OCI-LY7 (cell line): ENCODE measurements at regions not wholly inside any gene's neighbourhood (a gene's known extent, or its start where the extent isn't known, plus 50 kb on each side); places are given as distances from the start of the nearest gene placed in this dataset.

Source experiments
- BruUV-seq: library from RNA; stranded (reverse); fragments of 400-500 nt; replicated peaks from 2 replicates; lab custom pipeline; 2021; lab: Mats Ljungman, UMichigan
- CTCF ChIA-PET: fragments of 300-600 bp; sonication (Branson Sonifier 250); formaldehyde crosslinking; loops from one replicate; lab custom pipeline; 2022; ENCODE audit warnings: antibody characterized with exemption; ENCODE audit not compliant: unreplicated experiment; lab: Charles Lee
- POLR2A ChIA-PET: fragments of 300-600 bp; sonication (Branson Sonifier 250); formaldehyde crosslinking; loops from one replicate; lab custom pipeline; 2022; ENCODE audit warnings: antibody characterized with exemption; lab: Charles Lee
- DNase-seq: peaks from one replicate; pipeline ENCODE4 v3.0.0-alpha.2; 2015; ENCODE audit warnings: low spot score
- H2AFZ ChIP-seq: fragments of 200-600 bp; sonication (generic), shearing (Covaris generic); 2 replicates; pipeline ENCODE4 v1.6.1; 2014; ENCODE audit warnings: mild to moderate bottlenecking, antibody characterized with exemption, low read length, moderate library complexity
- H3K27ac ChIP-seq: fragments of 200-600 bp; sonication (generic); 2 replicates; pipeline ENCODE4 v1.5.1; 2014; ENCODE audit warnings: mixed run types, low read depth, mild to moderate bottlenecking, moderate library complexity, low read length, inconsistent platforms; ENCODE audit not compliant: poor library complexity, severe bottlenecking
- H3K36me3 ChIP-seq: fragments of 200-600 bp; sonication (generic); 2 replicates; pipeline ENCODE4 v1.6.1; 2014; ENCODE audit warnings: mild to moderate bottlenecking, antibody characterized with exemption, low read length, moderate library complexity, mixed read lengths; ENCODE audit not compliant: insufficient read depth
- H3K4me1 ChIP-seq: fragments of 200-600 bp; sonication (generic); 2 replicates; pipeline ENCODE4 v1.5.1; 2014; ENCODE audit warnings: mild to moderate bottlenecking, low read length; ENCODE audit not compliant: insufficient read depth, poor library complexity, severe bottlenecking
- H3K4me2 ChIP-seq: fragments of 200-600 bp; sonication (generic); 2 replicates; pipeline ENCODE4 v1.6.1; 2014; ENCODE audit warnings: mild to moderate bottlenecking, low read length
- H3K4me3 ChIP-seq: fragments of 200-600 bp; sonication (generic); 2 replicates; pipeline ENCODE4 v1.5.1; 2014; ENCODE audit warnings: mild to moderate bottlenecking, low read depth, low read length; ENCODE audit not compliant: poor library complexity, severe bottlenecking
- H3K79me2 ChIP-seq: fragments of 200-600 bp; sonication (generic); 2 replicates; pipeline ENCODE4 v1.6.1; 2016; ENCODE audit warnings: low read depth, mild to moderate bottlenecking, low read length, moderate library complexity, mixed read lengths; ENCODE audit not compliant: insufficient read depth
- H3K9me2 ChIP-seq: fragments of 200-600 bp; sonication (generic); 2 replicates; pipeline ENCODE4 v1.6.1; 2016; ENCODE audit warnings: mild to moderate bottlenecking, low read length, mixed read lengths; ENCODE audit not compliant: insufficient read depth
- H3K9me3 ChIP-seq: fragments of 200-600 bp; sonication (generic); 2 replicates; pipeline ENCODE4 v1.6.1; 2014; ENCODE audit warnings: mild to moderate bottlenecking, mixed run types, low read length, mixed read lengths
- H4K20me1 ChIP-seq: fragments of 200-600 bp; sonication (generic); 2 replicates; pipeline ENCODE4 v1.6.1; 2014; ENCODE audit warnings: mild to moderate bottlenecking, antibody characterized with exemption, low read length, moderate library complexity, mixed read lengths; ENCODE audit not compliant: insufficient read depth
- EZH2phosphoT487 ChIP-seq: fragments of 200-600 bp; sonication (generic); IDR thresholded peaks from 2 replicates; pipeline ENCODE4 v1.6.1; 2018; ENCODE audit warnings: low read depth, borderline replicate concordance, mild to moderate bottlenecking, mixed run types, antibody characterized with exemption, low read length, moderate library complexity, mixed read lengths
- intact Hi-C: fragments of 100-400 bp; cut with micrococcal nuclease; formaldehyde crosslinking; loops from one replicate; pipeline ENCODE4 v1.10.0; 2022; ENCODE audit not compliant: unreplicated experiment
- TF ChIP-seq, protein P1 (sequence below): fragments of 200-600 bp; sonication (generic); conservative IDR thresholded peaks from 2 replicates; pipeline ENCODE4 v1.5.1; 2014; ENCODE audit warnings: mild to moderate bottlenecking, antibody characterized with exemption, low read length, moderate library complexity, mixed read lengths

DNA sequence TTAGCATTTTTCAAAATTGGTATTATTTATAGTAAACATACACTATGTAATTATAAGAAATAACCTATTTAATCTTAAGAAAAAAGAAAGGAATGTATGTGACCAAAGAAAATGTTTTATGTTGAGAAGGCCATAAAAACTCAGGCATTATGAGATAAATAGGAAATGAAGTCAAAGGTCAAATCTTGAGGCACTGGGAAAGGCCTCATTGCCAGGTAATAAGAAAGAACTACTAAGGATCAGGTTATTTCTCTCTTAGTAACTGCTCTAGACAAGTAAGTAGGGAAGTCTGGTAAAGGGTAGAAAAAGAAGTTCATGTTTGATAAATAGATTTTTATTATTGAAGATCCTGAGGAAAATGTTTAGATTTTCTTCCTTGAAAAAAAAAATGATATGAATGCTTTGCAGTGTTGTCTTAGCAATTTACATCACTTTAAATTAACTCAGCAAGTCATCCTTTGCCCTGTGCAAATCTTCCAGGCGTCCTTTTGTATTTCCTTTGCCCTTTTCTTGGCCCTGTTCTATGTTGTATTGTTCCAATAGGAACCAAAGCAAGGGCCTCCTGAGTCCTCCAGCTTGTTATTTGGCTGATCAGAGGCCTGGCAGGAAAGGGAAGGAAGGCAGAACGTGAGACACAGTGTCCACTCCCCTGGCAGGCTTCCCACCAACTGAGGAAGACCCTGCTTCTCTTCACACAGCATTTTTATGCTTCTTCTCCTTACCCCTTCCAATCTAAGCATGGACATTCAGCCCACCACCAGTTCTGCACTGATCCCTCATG is 260.4 kb upstream of the MIR17HG start:
- Histone ChIP-seq H3K4me3 (no peak overlapping the region), H3K79me2 (no peaks in the 10 kb centered on the region), H2AFZ (no peak overlapping the region), H3K9me3 (no peaks in the 10 kb centered on the region), H3K4me1 (no peaks in the 10 kb centered on the region), H3K27ac (no peak overlapping the region), H3K4me2 (no peak overlapping the region), H3K9me2 (0 out of 2 replicates have a peak, but pooled peaks cover 7% of the 10 kb centered on the region), H4K20me1 (0 out of 2 replicates have a peak, but pooled peaks cover 4% of the 10 kb centered on the region), H3K36me3 (no peaks in the 10 kb centered on the region)
- ChIA-PET POLR2A (interaction anchor here (0.6 kb wide), 1 partner anchor 18 kb away, joined by 3 read pairs; no protein-coding TSS in a partner anchor), CTCF (no interaction called here)
- TF ChIP-seq, protein P1, sequence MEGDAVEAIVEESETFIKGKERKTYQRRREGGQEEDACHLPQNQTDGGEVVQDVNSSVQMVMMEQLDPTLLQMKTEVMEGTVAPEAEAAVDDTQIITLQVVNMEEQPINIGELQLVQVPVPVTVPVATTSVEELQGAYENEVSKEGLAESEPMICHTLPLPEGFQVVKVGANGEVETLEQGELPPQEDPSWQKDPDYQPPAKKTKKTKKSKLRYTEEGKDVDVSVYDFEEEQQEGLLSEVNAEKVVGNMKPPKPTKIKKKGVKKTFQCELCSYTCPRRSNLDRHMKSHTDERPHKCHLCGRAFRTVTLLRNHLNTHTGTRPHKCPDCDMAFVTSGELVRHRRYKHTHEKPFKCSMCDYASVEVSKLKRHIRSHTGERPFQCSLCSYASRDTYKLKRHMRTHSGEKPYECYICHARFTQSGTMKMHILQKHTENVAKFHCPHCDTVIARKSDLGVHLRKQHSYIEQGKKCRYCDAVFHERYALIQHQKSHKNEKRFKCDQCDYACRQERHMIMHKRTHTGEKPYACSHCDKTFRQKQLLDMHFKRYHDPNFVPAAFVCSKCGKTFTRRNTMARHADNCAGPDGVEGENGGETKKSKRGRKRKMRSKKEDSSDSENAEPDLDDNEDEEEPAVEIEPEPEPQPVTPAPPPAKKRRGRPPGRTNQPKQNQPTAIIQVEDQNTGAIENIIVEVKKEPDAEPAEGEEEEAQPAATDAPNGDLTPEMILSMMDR = no peak
- TF ChIP-seq EZH2phosphoT487 = no peak
- no TSS peak for BruUV-seq
- intact Hi-C loops = no loop called here
- no peak for DNase-seq

DNA sequence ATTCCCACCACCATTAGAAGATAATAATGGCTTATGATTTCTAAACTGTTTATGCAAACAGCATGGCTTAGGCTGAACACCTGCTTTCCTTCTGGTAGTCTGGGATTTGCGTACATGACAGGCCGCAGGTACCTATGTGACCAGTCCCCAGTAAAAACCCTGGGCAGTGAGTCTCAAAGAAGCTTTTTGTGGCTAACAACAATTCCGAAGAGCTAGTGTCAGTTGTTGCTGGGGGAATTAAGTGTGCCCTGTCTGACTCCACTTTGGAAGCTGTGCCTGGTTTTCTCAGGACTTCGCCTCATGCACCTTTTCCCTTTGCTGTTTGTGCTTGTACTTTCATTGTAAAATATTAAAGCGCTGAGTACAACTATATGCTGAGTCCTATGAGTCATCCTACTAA is 250.2 kb upstream of the MIR17HG start:
- Histone ChIP-seq H3K36me3 (no peaks in the 10 kb centered on the region), H4K20me1 (no peaks in the 10 kb centered on the region), H3K4me1 (no peaks in the 10 kb centered on the region), H3K4me2 (no peak overlapping the region), H3K4me3 (no peak overlapping the region), H3K9me3 (no peaks in the 10 kb centered on the region), H3K9me2 (peaks cover 9% of the 10 kb centered on the region; the same call in 1 of the 2 replicates), H3K27ac (no peak overlapping the region), H3K79me2 (no peaks in the 10 kb centered on the region), H2AFZ (no peak overlapping the region)
- ChIA-PET CTCF (no interaction called here), POLR2A (interaction anchor here (0.5 to 1.8 kb wide), 18 partner anchors 10 to 1497 kb away, joined by 3 to 8 read pairs (median 3); no protein-coding TSS in a partner anchor)
- no TSS peak for BruUV-seq
- TF ChIP-seq, protein P1 = no peak
- no peak for TF ChIP-seq EZH2phosphoT487
- intact Hi-C loops = no loop called here
- no peak for DNase-seq

DNA sequence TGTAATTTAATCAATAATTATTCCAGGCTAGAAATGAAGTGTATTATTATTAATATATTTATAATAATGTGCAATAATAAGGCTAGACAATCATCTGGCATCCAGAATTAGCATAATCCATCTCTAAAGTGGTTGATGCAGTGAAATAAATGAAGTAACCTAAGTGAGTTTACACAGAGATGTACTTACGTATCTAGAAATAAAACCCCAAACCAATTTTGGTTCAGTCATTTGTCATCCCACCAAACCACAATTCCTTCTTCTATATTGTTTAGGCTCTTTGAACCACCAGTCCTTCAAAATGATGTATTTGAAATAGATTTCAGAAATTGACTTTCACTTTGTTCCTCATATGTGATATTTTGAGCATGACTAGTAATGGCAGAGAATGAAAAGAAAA is 247.6 kb upstream of the MIR17HG start:
- H3K9me2 ChIP-seq = peaks cover 9% of the 10 kb centered on the region; the same call in 1 of the 2 replicates
- H3K79me2 ChIP-seq = no peaks in the 10 kb centered on the region
- no peaks in the 10 kb centered on the region for H3K4me1 ChIP-seq
- DNase-seq = no peak
- no peak for TF ChIP-seq EZH2phosphoT487
- TF ChIP-seq, protein P1 = no peak
- no peak overlapping the region for H2AFZ ChIP-seq
- no peak overlapping the region for H3K4me2 ChIP-seq
- no TSS peak for BruUV-seq
- ChIA-PET CTCF (no interaction called here), POLR2A (no interaction called here)
- H3K27ac ChIP-seq = no peak overlapping the region
- H3K4me3 ChIP-seq = no peak overlapping the region
- H3K36me3 ChIP-seq = no peaks in the 10 kb centered on the region
- H4K20me1 ChIP-seq = no peaks in the 10 kb centered on the region
- intact Hi-C loops = no loop called here
- H3K9me3 ChIP-seq = no peaks in the 10 kb centered on the region
